ENCODE measurements at regions not wholly inside any gene's neighbourhood (a gene's known extent, or its start where the extent isn't known, plus 50 kb on each side); places are given as distances from the start of the nearest gene placed in this dataset.

GRCh38 chr6:76552268-76552667 is 479.8 kb upstream of the IMPG1 start:
- Mint-ChIP-seq H3K9me3 (peaks cover 9% of the 10 kb centered on the region), H3K4me1 (no peaks in the 10 kb centered on the region), H3K27ac (no peak overlapping the region), H3K4me3 (no peak overlapping the region), H3K27me3 (ENCODE audit: low read depth) (no peaks in the 10 kb centered on the region), H3K36me3 (no peaks in the 10 kb centered on the region)
- no peak for TF ChIP-seq CTCF (IDR thresholded peaks at IDR 0.05; ENCODE audit: unreplicated experiment)
- DNase-seq (ENCODE audit: low spot score in 2 of 2, unreplicated experiment in 2 of 2), result no peak

- no peak for DNase-seq (ENCODE audit: low spot score in 2 of 2, unreplicated experiment in 2 of 2)
- H3K9me3 Mint-ChIP-seq, result peaks cover 40% of the 10 kb centered on the region
- no peak overlapping the region for H3K27ac Mint-ChIP-seq
- H3K36me3 Mint-ChIP-seq, result peaks cover 5% of the 10 kb centered on the region
- H3K4me1 Mint-ChIP-seq, result no peaks in the 10 kb centered on the region
- no peak overlapping the region for H3K4me3 Mint-ChIP-seq
- H3K27me3 Mint-ChIP-seq (ENCODE audit: low read depth), result no peaks in the 10 kb centered on the region
- TF ChIP-seq CTCF (IDR thresholded peaks at IDR 0.05; ENCODE audit: unreplicated experiment), result no peak
Measured at GRCh38 chr6:76533661-76534060, 461.2 kb upstream of the IMPG1 start.

- Mint-ChIP-seq H3K27ac (no peak overlapping the region), H3K9me3 (peaks cover 43% of the 10 kb centered on the region), H3K27me3 (ENCODE audit: low read depth) (no peaks in the 10 kb centered on the region), H3K4me1 (no peaks in the 10 kb centered on the region), H3K36me3 (peaks cover 5% of the 10 kb centered on the region), H3K4me3 (no peak overlapping the region)
- no peak for TF ChIP-seq CTCF (IDR thresholded peaks at IDR 0.05; ENCODE audit: unreplicated experiment)
- no peak for DNase-seq (ENCODE audit: low spot score in 2 of 2, unreplicated experiment in 2 of 2)
Measured at GRCh38 chr6:76532647-76533046, 460.2 kb upstream of the IMPG1 start.

GRCh38 chr6:76518443-76518842 is 446.0 kb upstream of the IMPG1 start:
- peaks cover 19% of the 10 kb centered on the region for H3K9me3 Mint-ChIP-seq
- H3K4me3 Mint-ChIP-seq, result no peak overlapping the region
- H3K27me3 Mint-ChIP-seq (ENCODE audit: low read depth), result no peaks in the 10 kb centered on the region
- H3K27ac Mint-ChIP-seq, result no peak overlapping the region
- DNase-seq (ENCODE audit: low spot score in 2 of 2, unreplicated experiment in 2 of 2), result no peak
- H3K36me3 Mint-ChIP-seq, result peaks cover 6% of the 10 kb centered on the region
- no peak for TF ChIP-seq CTCF (IDR thresholded peaks at IDR 0.05; ENCODE audit: unreplicated experiment)
- no peaks in the 10 kb centered on the region for H3K4me1 Mint-ChIP-seq

DNA sequence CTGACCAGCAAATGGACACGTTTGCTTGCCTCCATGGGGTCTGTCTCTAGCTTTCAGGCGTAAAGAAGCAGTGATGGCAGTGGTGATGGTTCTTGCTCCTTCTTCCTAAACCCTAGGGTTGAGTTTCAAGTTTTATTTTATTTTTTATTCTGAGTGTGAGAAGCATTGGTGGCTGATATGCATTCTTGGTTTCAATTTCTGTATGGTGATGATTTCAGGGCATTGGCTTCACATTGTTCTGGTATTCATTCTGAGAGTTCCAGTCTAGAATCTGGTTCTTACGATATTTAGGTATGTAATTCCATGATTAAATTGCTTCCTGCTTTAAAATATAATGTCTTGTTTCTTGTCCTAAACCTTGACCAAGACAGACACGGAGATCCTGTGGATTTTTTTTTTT is 444.5 kb upstream of the IMPG1 start:
- Mint-ChIP-seq H3K27ac (no peak overlapping the region), H3K9me3 (peaks cover 19% of the 10 kb centered on the region), H3K4me1 (no peaks in the 10 kb centered on the region), H3K27me3 (ENCODE audit: low read depth) (no peaks in the 10 kb centered on the region), H3K36me3 (peaks cover 6% of the 10 kb centered on the region), H3K4me3 (no peak overlapping the region)
- DNase-seq (ENCODE audit: low spot score in 2 of 2, unreplicated experiment in 2 of 2), result no peak
- no peak for TF ChIP-seq CTCF (IDR thresholded peaks at IDR 0.05; ENCODE audit: unreplicated experiment)

DNA sequence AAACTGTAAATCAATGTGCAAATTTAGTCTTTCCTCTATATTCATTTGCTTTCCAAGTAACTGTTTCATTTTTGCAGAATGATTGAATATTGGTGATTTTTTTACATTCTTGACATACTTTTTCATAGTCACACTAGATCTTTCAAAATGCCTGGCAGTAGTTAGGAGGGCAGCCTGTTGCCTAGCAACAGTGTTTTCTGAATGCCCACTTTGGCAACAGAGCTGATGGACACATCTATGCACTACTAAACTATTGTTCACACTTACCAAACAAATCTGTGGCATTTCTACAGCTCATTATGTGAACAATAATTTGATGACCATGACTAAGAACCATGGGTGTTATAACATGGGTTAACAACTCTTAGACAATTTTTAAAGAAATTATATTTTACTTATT is 438.0 kb upstream of the IMPG1 start:
- TF ChIP-seq CTCF (IDR thresholded peaks at IDR 0.05; ENCODE audit: unreplicated experiment), result no peak
- Mint-ChIP-seq H3K27ac (no peak overlapping the region), H3K27me3 (ENCODE audit: low read depth) (no peaks in the 10 kb centered on the region)

More for the DNA sequence above, 438.0 kb upstream of the IMPG1 start:
- peaks cover 5% of the 10 kb centered on the region for H3K4me1 Mint-ChIP-seq
- H3K4me3 Mint-ChIP-seq, result no peak overlapping the region
- DNase-seq (ENCODE audit: low spot score in 2 of 2, unreplicated experiment in 2 of 2), result no peak
- H3K9me3 Mint-ChIP-seq, result peaks cover 4% of the 10 kb centered on the region
- H3K36me3 Mint-ChIP-seq, result no peaks in the 10 kb centered on the region
